Fibroblast of lung (primary cell): ENCODE measurements at regions not wholly inside any gene's neighbourhood (a gene's known extent, or its start where the extent isn't known, plus 50 kb on each side); places are given as distances from the start of the nearest gene placed in this dataset.

ENCODE experiments used
- DNase-seq, 2 donors: peaks; one replicate each; pipeline versions ENCODE4 v3.0.0 to v3.0.0-alpha.2; 2010; ENCODE audit warnings: low read depth in 2 of 2
- H2AFZ ChIP-seq: 2 replicates; pipeline ENCODE4 v1.5.1; 2012; ENCODE audit warnings: low read length, control low read depth, inconsistent platforms
- H3K27ac ChIP-seq: 2 replicates; pipeline ENCODE4 v1.5.1; 2011; ENCODE audit warnings: low read length, control low read depth; ENCODE audit not compliant: insufficient read depth
- H3K27me3 ChIP-seq: 2 replicates; pipeline ENCODE4 v1.5.1; 2011; ENCODE audit warnings: mild to moderate bottlenecking, low read length; ENCODE audit not compliant: control insufficient read depth, insufficient read depth
- H3K36me3 ChIP-seq: 2 replicates; pipeline ENCODE4 v1.5.1; 2011; ENCODE audit warnings: low read length; ENCODE audit not compliant: control insufficient read depth, insufficient read depth
- H3K4me1 ChIP-seq: 2 replicates; pipeline ENCODE4 v1.5.1; 2011; ENCODE audit warnings: low read length; ENCODE audit not compliant: control insufficient read depth, insufficient read depth; ENCODE audit errors: extremely low read depth
- H3K4me2 ChIP-seq: 2 replicates; pipeline ENCODE4 v1.5.1; 2011; ENCODE audit warnings: low read length, control low read depth; ENCODE audit not compliant: insufficient read depth; ENCODE audit errors: extremely low read depth
- H3K4me3 ChIP-seq, 4 experiments: fragments of 200-600 bp in 1 of 4; sonication (generic) in 1 of 4; replicated peaks in 1 of 4; 2 replicates each; pipeline ENCODE4 v1.5.1; 2011 to 2016; ENCODE audit warnings: low read length in 4 of 4, low read depth in 3 of 4, mild to moderate bottlenecking in 3 of 4, control low read depth in 2 of 4, inconsistent platforms in 1 of 4, mixed read lengths in 1 of 4; ENCODE audit not compliant: insufficient read depth in 1 of 4; ENCODE audit errors: control extremely low read depth in 1 of 4
- H3K79me2 ChIP-seq: 2 replicates; pipeline ENCODE4 v1.5.1; 2012; ENCODE audit warnings: mild to moderate bottlenecking, low read length, inconsistent platforms; ENCODE audit not compliant: control insufficient read depth, insufficient read depth
- H3K9ac ChIP-seq: 2 replicates; pipeline ENCODE4 v1.5.1; 2011; ENCODE audit warnings: mild to moderate bottlenecking, low read length, control low read depth; ENCODE audit not compliant: insufficient read depth
- H3K9me3 ChIP-seq: 2 replicates; pipeline ENCODE4 v1.5.1; 2012; ENCODE audit warnings: low read depth, low read length; ENCODE audit not compliant: control insufficient read depth, insufficient read depth
- H4K20me1 ChIP-seq: 2 replicates; pipeline ENCODE4 v1.5.1; 2011; ENCODE audit warnings: low read length; ENCODE audit not compliant: control insufficient read depth, insufficient read depth; ENCODE audit errors: extremely low read depth
- EZH2 ChIP-seq: IDR thresholded peaks from 2 replicates; pipeline ENCODE4 v1.5.1; 2012; ENCODE audit warnings: low read length, control low read depth, mild to moderate bottlenecking; ENCODE audit errors: missing control alignments
- TF ChIP-seq, protein P1 (sequence below), 2 donors: IDR thresholded peaks in 1 of 2; conservative IDR thresholded peaks in 1 of 2; 1 replicate in 1 of 2; 2 replicates in 1 of 2; pipeline ENCODE4 v1.5.1; 2011 to 2012; ENCODE audit warnings: low read length in 2 of 2, control low read depth in 1 of 2, inconsistent platforms in 1 of 2, low read depth in 1 of 2, mild to moderate bottlenecking in 1 of 2

DNA sequence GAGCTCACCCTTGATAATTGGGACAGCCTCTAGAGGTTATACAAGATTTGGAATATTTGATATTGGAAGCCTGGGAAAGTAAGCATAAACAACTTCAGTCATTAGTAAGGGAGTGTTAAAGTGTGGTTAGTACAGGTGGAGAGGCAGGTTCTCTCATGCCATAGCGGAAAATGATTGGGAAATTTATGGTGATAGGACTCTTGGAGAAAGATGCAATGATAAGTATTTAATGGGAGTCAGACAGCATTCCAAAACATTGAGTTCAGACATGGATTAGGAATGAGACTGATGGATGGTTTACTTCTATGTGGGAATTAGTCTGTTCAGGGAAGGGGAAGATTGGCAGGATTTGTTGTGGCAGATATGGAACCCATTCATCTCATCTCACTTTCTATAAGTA, 152.7 kb downstream of the MCHR2 start:
- Histone ChIP-seq H3K4me2 (no peak overlapping the region), H3K79me2 (no peaks in the 10 kb centered on the region), H3K27me3 (no peaks in the 10 kb centered on the region), H2AFZ (no peak overlapping the region), H3K9ac (no peak overlapping the region), H3K4me3 (no peak overlapping the region), H3K36me3 (no peaks in the 10 kb centered on the region), H3K9me3 (no peaks in the 10 kb centered on the region), H4K20me1 (no peaks in the 10 kb centered on the region), H3K27ac (no peak overlapping the region), H3K4me1 (no peaks in the 10 kb centered on the region)
- TF ChIP-seq, protein P1, sequence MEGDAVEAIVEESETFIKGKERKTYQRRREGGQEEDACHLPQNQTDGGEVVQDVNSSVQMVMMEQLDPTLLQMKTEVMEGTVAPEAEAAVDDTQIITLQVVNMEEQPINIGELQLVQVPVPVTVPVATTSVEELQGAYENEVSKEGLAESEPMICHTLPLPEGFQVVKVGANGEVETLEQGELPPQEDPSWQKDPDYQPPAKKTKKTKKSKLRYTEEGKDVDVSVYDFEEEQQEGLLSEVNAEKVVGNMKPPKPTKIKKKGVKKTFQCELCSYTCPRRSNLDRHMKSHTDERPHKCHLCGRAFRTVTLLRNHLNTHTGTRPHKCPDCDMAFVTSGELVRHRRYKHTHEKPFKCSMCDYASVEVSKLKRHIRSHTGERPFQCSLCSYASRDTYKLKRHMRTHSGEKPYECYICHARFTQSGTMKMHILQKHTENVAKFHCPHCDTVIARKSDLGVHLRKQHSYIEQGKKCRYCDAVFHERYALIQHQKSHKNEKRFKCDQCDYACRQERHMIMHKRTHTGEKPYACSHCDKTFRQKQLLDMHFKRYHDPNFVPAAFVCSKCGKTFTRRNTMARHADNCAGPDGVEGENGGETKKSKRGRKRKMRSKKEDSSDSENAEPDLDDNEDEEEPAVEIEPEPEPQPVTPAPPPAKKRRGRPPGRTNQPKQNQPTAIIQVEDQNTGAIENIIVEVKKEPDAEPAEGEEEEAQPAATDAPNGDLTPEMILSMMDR (conservative IDR thresholded peaks at IDR 0.05 in 1 of 2, IDR thresholded peaks at IDR 0.05 in 1 of 2; ENCODE audit: low read depth in 1 of 2, low read length in 2 of 2): no peak
- TF ChIP-seq EZH2: no peak
- DNase-seq: no peak

DNA sequence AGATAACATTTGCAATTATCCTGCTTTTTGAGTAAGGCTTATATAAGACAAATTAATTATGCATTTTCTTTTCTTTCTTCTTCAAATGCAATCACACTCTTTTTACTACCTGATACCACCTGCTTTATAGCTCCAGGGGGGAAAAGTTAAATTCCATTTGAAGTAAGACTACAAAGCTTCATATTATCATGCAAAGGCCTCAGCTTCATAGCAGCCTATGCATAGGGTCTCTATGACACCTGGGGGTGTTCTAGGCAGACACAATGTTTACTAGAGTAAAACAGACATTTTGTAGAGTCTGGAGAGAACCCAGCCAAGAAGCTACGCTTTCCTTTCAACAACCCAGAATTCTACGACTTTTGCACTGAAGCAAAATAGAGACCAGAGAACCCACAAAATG, 148.0 kb downstream of the MCHR2 start:
- Histone ChIP-seq H3K4me2 (no peak overlapping the region), H4K20me1 (no peaks in the 10 kb centered on the region), H2AFZ (no peak overlapping the region), H3K79me2 (no peaks in the 10 kb centered on the region), H3K27ac (no peak overlapping the region), H3K27me3 (no peaks in the 10 kb centered on the region), H3K36me3 (no peaks in the 10 kb centered on the region), H3K4me3 (no peak overlapping the region), H3K9me3 (no peaks in the 10 kb centered on the region), H3K9ac (no peak overlapping the region), H3K4me1 (no peaks in the 10 kb centered on the region)
- DNase-seq: no peak
- TF ChIP-seq, protein P1 (conservative IDR thresholded peaks at IDR 0.05 in 1 of 2, IDR thresholded peaks at IDR 0.05 in 1 of 2; ENCODE audit: low read depth in 1 of 2, low read length in 2 of 2): no peak
- no peak for TF ChIP-seq EZH2

DNA sequence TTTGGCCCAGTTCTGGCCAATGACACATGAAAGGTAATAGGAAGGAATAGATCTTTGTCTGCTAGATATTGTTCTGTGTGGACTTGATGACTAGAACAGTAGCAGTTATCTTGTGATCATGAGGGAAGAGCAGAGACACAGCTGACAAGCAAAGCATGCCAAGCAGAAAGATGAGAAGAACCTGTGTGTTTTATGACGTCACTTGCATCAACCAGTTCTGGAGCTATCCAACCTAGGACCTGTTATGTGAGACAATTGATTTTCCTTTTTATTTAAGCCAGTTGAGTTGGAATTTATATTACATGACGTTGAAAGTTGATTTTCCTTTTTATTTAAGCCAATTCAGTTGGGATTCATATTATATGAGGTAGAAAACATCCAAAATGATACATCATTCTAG, 143.2 kb downstream of the MCHR2 start:
- Histone ChIP-seq H3K4me1 (no peaks in the 10 kb centered on the region), H3K9ac (no peak overlapping the region), H3K36me3 (no peaks in the 10 kb centered on the region), H3K79me2 (no peaks in the 10 kb centered on the region), H3K4me3 (no peak overlapping the region), H3K27me3 (no peaks in the 10 kb centered on the region), H3K4me2 (no peak overlapping the region), H3K27ac (no peak overlapping the region), H3K9me3 (no peaks in the 10 kb centered on the region), H2AFZ (no peak overlapping the region), H4K20me1 (no peaks in the 10 kb centered on the region)
- no peak for DNase-seq
- TF ChIP-seq, protein P1 (conservative IDR thresholded peaks at IDR 0.05 in 1 of 2, IDR thresholded peaks at IDR 0.05 in 1 of 2; ENCODE audit: low read depth in 1 of 2, low read length in 2 of 2): no peak
- no peak for TF ChIP-seq EZH2
